Gastrocnemius medialis (tissue), 4 donors: ENCODE measurements at regions not wholly inside any gene's neighbourhood (a gene's known extent, or its start where the extent isn't known, plus 50 kb on each side); places are given as distances from the start of the nearest gene placed in this dataset.

ENCODE experiments used
- CTCF ChIP-seq, 5 experiments: fragments of 450-650 bp in 3 of 5; fragments of 200-600 bp in 2 of 5; sonication (generic) in 2 of 5; IDR thresholded peaks in 4 of 5; conservative IDR thresholded peaks in 1 of 5; 1 replicate in 4 of 5; 2 replicates in 1 of 5; pipeline ENCODE4 v1.5.1; 2016 to 2019; ENCODE audit warnings: antibody characterized with exemption in 5 of 5, mild to moderate bottlenecking in 3 of 5, moderate library complexity in 3 of 5
- POLR2A ChIP-seq, 2 donors: fragments of 450-650 bp; IDR thresholded peaks; one replicate each; pipeline ENCODE4 v1.6.1; 2017; ENCODE audit warnings: antibody characterized with exemption in 2 of 2, mild to moderate bottlenecking in 2 of 2, moderate library complexity in 2 of 2

GRCh38 chr4:167785523-167785922 is 306.8 kb upstream of the ANXA10 start:
- TF ChIP-seq CTCF (IDR thresholded peaks at IDR 0.05 in 4 of 5, conservative IDR thresholded peaks at IDR 0.05 in 1 of 5) (no peak), POLR2A (IDR thresholded peaks at IDR 0.05) (no peak)
